Memory B cell (primary cell): ENCODE measurements at regions not wholly inside any gene's neighbourhood (a gene's known extent, or its start where the extent isn't known, plus 50 kb on each side); places are given as distances from the start of the nearest gene placed in this dataset.

Experiments used
- ATAC-seq: fragments of 150-1000 bp; cut with Tn5 transposase; 2 replicates; pipeline ENCODE4 v1.10.0; 2021; ENCODE audit warnings: low read depth, mild to moderate bottlenecking, moderate library complexity
- DNase-seq, 2 donors: peaks; one replicate each; pipeline ENCODE4 v3.0.0; 2022; ENCODE audit warnings: low spot score in 2 of 2
- H3K27ac Mint-ChIP-seq: one replicate; pipeline ENCODE4 v1.8.0; 2022; ENCODE audit warnings: mild to moderate bottlenecking, moderate library complexity, mixed read lengths
- H3K27me3 Mint-ChIP-seq: one replicate; pipeline ENCODE4 v1.8.0; 2022; ENCODE audit warnings: mixed read lengths
- H3K36me3 Mint-ChIP-seq: one replicate; pipeline ENCODE4 v1.8.0; 2022; ENCODE audit warnings: mild to moderate bottlenecking, mixed read lengths
- H3K4me1 Mint-ChIP-seq: one replicate; pipeline ENCODE4 v1.8.0; 2022; ENCODE audit warnings: mixed read lengths
- H3K4me3 Mint-ChIP-seq: one replicate; pipeline ENCODE4 v1.8.0; 2022; ENCODE audit warnings: mild to moderate bottlenecking, moderate library complexity, mixed read lengths
- H3K9me3 Mint-ChIP-seq: one replicate; pipeline ENCODE4 v1.8.0; 2022; ENCODE audit warnings: mixed read lengths

DNA sequence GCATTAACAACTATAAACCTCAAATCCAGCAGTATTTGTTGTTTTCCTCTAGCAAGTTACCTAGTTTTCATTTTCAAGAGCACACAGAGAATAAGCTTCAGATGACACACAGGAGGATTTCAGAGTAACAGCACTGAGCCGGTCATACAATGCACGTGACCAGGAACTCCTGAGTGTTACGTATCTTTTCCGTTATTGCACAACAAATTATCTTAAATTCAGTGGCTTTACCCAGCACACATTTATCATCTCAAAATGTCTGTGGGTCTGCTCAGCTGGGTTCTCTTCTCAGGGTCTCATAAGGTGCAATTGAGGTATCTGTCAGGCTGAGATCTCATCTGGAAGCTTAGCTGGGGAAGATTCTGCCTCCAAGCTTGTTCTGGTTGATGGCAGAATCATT lies 379.5 kb upstream of the KLHL29 start:
- ATAC-seq, result no peak
- Mint-ChIP-seq H3K27ac (no peak overlapping the region), H3K4me1 (no peaks in the 10 kb centered on the region), H3K27me3 (no peaks in the 10 kb centered on the region), H3K4me3 (no peak overlapping the region), H3K36me3 (no peaks in the 10 kb centered on the region), H3K9me3 (no peaks in the 10 kb centered on the region)
- DNase-seq, result no peak

DNA sequence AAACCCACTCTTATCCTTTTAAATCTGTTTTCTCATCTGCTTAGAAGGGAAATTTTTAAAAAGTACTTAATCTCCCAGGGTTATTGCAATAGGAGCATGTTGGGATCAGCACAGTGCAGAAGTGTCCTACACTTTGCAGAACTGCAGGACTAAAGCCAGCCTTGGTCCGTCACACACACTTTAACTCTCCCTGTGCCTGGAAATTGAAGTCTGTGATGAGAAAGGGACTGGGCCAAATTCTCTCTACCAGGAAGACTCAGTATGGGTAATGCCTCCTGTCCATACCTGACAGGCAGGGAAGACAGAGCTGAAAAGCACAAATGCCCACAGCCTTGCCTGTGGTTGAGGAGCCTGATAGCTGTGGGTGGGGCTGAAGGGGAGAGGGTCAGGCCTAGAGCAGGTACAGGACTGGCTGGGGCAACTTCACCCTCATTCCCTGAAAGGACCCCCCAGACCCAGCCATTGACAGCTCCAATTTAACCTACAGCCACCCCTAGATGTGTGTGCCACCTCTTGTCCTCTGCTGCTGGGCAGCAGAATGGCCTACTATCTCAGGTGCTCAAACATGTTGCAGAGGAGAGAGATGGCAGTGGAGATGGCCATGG lies 377.2 kb upstream of the KLHL29 start:
- H3K36me3 Mint-ChIP-seq, result no peaks in the 10 kb centered on the region
- no peak for DNase-seq

DNA sequence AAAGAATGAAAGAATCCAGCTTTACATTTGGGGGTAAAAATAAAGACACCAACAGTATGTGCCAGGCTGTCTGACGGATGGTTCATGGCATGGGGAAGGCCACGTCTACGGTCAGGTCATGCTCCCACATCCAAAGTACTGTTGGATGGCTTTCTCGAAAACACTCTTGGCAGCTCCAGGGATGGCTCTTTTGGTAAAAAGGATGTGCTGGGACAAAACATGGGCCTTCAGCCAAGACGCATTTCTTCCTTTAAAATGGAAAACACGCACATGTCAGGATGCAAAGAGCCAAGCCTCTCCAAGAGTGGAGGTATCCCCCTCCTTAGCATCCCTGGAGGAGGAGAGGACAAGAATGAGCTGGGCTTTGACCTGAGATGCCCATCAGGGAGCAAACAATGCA lies 376.5 kb upstream of the KLHL29 start:
- Mint-ChIP-seq H3K27ac (no peak overlapping the region), H3K27me3 (no peaks in the 10 kb centered on the region), H3K4me3 (no peak overlapping the region), H3K4me1 (no peaks in the 10 kb centered on the region), H3K9me3 (no peaks in the 10 kb centered on the region), H3K36me3 (no peaks in the 10 kb centered on the region)
- DNase-seq (no peak), ATAC-seq (no peak)

More for the DNA sequence above, 377.2 kb upstream of the KLHL29 start:
- no peaks in the 10 kb centered on the region for H3K9me3 Mint-ChIP-seq
- no peaks in the 10 kb centered on the region for H3K27me3 Mint-ChIP-seq
- H3K27ac Mint-ChIP-seq, result no peak overlapping the region
- ATAC-seq, result no peak
- no peaks in the 10 kb centered on the region for H3K4me1 Mint-ChIP-seq
- H3K4me3 Mint-ChIP-seq, result no peak overlapping the region

DNA sequence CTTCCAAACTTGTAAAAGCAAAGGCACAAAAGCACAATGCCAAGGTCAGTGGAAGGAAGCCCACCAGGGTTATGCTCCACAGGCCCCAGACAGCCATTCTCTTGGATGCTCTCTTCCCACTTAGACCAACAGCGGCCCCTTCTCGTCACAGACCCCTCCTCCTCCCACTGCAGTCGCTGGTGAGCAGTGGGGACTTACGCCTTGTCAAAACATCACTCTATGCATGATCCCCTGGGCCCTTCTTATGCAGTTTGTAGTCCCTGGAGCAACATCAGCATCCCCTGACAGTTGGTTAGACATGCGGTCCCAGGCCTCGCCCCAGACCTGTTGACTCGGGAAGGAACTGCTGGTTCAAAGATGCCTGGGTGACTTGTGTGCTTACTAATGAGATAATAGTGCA lies 376.0 kb upstream of the KLHL29 start:
- no peaks in the 10 kb centered on the region for H3K4me1 Mint-ChIP-seq
- no peaks in the 10 kb centered on the region for H3K27me3 Mint-ChIP-seq
- H3K4me3 Mint-ChIP-seq, result no peak overlapping the region
- H3K9me3 Mint-ChIP-seq, result no peaks in the 10 kb centered on the region
- DNase-seq (no peak), ATAC-seq (no peak)
- no peak overlapping the region for H3K27ac Mint-ChIP-seq
- H3K36me3 Mint-ChIP-seq, result no peaks in the 10 kb centered on the region

DNA sequence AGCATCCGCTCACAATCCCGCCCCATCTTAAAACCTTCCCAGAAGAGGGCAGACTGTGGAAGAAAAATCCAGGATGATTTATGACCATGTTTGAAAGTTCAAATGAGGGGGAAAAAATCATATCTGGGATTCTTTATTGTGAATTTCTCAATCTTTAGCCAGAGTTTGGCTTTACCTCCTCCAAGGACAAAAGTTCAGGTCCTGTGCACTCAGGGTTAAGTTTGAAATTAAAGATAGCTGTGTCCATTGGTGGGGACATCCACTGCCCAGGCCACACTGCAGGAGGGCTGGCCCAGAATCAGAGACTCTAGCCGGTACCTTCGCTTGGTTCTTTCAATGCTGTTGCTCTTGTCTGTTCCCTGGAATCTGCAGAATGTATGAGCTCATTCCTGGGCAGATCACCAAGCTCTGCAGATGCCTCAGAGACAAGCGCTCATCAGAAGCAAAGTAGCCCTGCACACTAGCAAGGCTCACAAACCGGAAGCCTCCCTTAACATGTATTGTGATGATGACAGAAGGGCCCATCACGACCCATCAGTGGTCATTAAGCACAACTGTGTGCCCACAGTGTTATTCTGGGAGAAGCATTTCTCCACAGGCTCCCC lies 375.3 kb upstream of the KLHL29 start:
- H3K9me3 Mint-ChIP-seq, result no peaks in the 10 kb centered on the region
- H3K4me3 Mint-ChIP-seq, result no peak overlapping the region
- no peaks in the 10 kb centered on the region for H3K27me3 Mint-ChIP-seq
- no peaks in the 10 kb centered on the region for H3K36me3 Mint-ChIP-seq
- no peaks in the 10 kb centered on the region for H3K4me1 Mint-ChIP-seq
- no peak overlapping the region for H3K27ac Mint-ChIP-seq
- ATAC-seq (no peak), DNase-seq (no peak)

DNA sequence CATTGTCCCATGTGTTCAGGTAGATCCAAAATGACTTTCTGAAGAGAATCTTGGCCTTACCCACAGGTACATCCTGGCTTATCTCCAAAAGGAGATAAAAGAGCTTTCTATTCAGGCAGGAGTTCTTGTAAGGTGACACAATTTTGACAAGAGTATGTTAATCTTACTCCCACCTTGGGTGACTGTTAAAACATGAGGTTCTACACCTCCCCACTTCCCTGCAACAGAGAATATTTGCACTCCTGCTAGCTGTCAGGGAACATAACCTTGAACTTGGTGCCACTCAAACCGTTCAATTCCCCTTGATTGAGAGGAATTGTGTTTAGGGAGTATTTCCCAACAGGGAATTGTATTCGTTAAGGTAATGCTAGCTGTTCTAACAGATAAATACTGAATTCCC lies 372.5 kb upstream of the KLHL29 start:
- peaks cover 2% of the 10 kb centered on the region for H3K27me3 Mint-ChIP-seq
- no peak overlapping the region for H3K4me3 Mint-ChIP-seq
- no peaks in the 10 kb centered on the region for H3K36me3 Mint-ChIP-seq
- no peak overlapping the region for H3K27ac Mint-ChIP-seq
- H3K4me1 Mint-ChIP-seq, result no peaks in the 10 kb centered on the region
- peaks cover 1% of the 10 kb centered on the region for H3K9me3 Mint-ChIP-seq
- ATAC-seq (no peak), DNase-seq (no peak)

DNA sequence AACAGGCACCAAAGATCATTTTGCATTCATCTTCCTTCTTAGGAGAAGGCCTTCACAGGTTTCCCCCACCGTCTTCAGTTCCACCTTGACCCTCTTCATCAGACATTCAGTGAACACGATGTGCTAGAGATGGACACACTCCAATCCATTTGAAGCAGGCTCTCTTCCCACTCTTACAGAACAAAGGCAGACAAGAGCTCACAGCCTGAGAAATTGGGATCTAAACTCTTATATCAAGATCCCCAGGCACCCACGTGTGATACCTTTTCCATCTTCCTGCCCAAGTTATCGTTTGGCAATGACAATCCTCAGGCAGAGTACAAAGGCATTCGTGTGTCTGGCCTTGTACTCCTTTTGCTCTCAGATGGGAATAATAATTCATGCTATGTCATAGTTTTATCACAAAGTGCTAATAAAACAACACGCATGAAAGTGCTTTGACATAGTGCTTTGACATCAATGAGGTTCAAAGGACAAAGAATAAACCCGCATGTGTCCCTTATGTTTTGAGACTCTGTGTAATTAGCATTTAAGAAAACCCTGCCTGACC lies 369.3 kb upstream of the KLHL29 start:
- Mint-ChIP-seq H3K4me1 (no peaks in the 10 kb centered on the region), H3K36me3 (no peaks in the 10 kb centered on the region)

DNA sequence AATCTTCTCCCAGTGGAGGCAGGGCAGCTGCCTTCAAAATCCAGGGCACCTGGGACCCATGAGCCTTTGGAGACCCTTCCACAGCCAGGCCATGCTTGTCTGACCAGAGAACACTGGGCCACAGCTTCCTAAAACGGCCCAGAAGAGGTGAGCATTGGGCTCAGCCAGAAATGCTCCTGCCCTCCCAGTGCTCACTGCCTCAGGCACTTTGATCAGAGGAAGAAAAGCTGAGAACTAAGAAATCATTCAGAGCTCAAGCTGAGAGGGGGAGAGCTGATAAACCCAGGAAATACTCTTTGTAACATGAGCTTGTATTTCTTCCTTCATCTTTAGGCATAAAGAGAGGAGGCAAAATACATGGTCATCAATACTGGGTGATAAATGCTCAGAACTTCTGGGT lies 365.5 kb upstream of the KLHL29 start:
- Mint-ChIP-seq H3K36me3 (no peaks in the 10 kb centered on the region), H3K27ac (no peak overlapping the region)

More for the DNA sequence above, 369.3 kb upstream of the KLHL29 start:
- H3K27me3 Mint-ChIP-seq, result peaks cover 2% of the 10 kb centered on the region
- H3K27ac Mint-ChIP-seq, result no peak overlapping the region
- H3K9me3 Mint-ChIP-seq, result peaks cover 1% of the 10 kb centered on the region
- no peak for DNase-seq
- H3K4me3 Mint-ChIP-seq, result no peak overlapping the region
- no peak for ATAC-seq

DNA sequence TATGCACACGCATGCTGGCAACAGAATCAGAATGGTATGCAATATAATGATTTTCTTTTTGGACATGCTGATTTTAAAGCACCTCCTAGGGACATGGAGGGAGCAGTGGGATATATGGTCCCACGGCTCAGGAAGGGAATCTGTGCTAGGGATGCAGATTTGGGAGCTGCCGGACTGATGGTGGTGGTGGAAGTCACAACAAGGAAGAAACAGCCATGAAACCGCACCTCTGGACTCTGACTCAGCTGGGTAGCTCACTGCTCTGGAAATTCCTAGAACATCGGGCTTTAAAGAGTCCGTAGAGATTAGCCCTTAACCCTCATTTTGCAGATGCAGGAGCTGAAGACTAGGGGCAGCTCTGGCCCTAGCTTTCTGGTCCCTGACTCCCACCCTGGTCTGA lies 364.3 kb upstream of the KLHL29 start:
- ATAC-seq (no peak), DNase-seq (no peak)
- Mint-ChIP-seq H3K4me1 (no peaks in the 10 kb centered on the region), H3K9me3 (peaks cover 1% of the 10 kb centered on the region), H3K27me3 (no peaks in the 10 kb centered on the region), H3K27ac (no peak overlapping the region), H3K4me3 (no peak overlapping the region), H3K36me3 (no peaks in the 10 kb centered on the region)

More for the DNA sequence above, 365.5 kb upstream of the KLHL29 start:
- peaks cover 1% of the 10 kb centered on the region for H3K9me3 Mint-ChIP-seq
- H3K27me3 Mint-ChIP-seq, result peaks cover 2% of the 10 kb centered on the region
- ATAC-seq, result no peak
- H3K4me1 Mint-ChIP-seq, result no peaks in the 10 kb centered on the region
- no peak overlapping the region for H3K4me3 Mint-ChIP-seq
- DNase-seq, result no peak

DNA sequence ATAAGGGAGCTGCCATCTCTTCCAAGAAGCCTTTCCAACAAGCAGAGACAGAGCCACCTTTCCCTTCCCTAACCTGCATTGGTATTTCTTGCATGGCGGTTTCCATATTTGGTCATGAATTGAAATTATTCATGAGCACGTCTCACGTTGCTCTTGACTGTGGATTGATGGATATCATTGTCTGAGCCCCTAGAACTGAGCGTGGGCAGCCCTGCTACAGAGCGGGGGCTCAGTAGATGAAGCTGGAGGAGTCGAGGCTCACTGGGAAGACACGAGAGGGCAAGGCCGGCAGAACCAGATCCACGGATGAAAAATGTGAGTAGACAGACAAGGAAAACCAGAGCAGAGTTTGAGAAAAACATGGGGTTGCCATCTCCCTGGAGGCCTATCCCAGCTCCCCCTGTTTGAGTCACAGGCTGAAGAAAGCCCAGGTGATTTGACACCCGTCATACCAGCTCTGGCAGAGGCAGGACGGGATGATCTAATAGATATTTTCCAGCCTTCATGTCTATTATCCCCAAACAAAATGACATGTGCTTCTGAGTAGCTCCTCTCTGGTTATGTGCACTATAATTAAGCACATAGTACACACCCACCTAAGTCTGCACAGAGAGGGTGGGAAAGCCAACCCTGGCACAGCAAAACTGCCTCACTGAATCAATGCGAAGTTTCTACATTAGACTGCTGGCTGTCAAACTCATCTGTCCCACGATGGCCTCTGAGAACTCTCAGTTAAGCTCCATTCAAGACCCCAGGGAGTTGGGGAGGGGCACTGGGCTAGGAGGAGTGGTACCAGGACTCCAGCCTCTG lies 363.5 kb upstream of the KLHL29 start:
- H3K4me3 Mint-ChIP-seq, result no peak overlapping the region
- DNase-seq (no peak), ATAC-seq (no peak)
- no peaks in the 10 kb centered on the region for H3K36me3 Mint-ChIP-seq
- peaks cover 1% of the 10 kb centered on the region for H3K9me3 Mint-ChIP-seq
- H3K27ac Mint-ChIP-seq, result no peak overlapping the region
- no peaks in the 10 kb centered on the region for H3K27me3 Mint-ChIP-seq
- H3K4me1 Mint-ChIP-seq, result no peaks in the 10 kb centered on the region

DNA sequence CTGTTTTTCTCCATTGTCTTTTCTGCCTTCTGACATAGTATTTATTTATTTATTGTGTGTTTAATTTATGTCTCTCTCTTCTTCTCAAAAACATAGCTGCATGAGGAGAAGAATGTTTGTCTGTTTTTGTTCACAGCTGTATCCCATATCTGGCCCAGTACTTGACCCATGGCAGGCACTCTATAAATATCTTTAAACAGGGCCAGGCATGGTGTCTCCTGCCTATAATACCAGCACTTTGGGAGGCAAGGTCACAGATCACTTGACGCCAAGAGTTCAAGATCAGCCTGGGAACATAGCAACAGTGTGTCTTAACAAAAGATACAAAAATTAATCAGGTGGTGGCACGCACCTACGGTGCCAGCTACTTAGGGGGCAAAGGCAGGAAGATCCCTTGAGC lies 361.3 kb upstream of the KLHL29 start:
- Mint-ChIP-seq H3K4me3 (no peak overlapping the region), H3K4me1 (no peaks in the 10 kb centered on the region), H3K27me3 (peaks cover 3% of the 10 kb centered on the region), H3K9me3 (no peaks in the 10 kb centered on the region), H3K27ac (no peak overlapping the region), H3K36me3 (no peaks in the 10 kb centered on the region)
- DNase-seq (no peak), ATAC-seq (no peak)

DNA sequence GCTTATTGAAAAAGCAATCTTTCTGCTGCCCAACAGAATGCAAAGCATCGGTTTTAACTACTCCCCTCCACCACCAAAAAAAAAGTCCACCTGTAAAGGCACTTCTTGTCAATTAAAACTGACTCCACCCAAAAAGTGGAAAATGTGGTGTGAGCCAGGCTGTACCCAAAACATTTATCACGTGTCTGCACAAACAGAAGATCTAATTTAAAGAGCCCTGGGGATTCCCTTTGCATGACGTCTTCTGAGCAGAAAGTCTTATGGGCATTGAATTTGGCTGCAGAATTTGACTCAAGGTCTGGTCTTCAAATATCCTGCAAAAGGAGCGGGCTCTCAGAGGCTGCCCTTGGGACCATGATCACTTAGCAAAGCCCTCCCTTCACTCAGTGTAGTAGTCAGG lies 358.3 kb upstream of the KLHL29 start:
- H3K27ac Mint-ChIP-seq, result no peak overlapping the region
- ATAC-seq (no peak), DNase-seq (no peak)
- H3K4me3 Mint-ChIP-seq, result no peak overlapping the region
- no peaks in the 10 kb centered on the region for H3K36me3 Mint-ChIP-seq
- no peaks in the 10 kb centered on the region for H3K9me3 Mint-ChIP-seq
- H3K27me3 Mint-ChIP-seq, result peaks cover 3% of the 10 kb centered on the region
- H3K4me1 Mint-ChIP-seq, result no peaks in the 10 kb centered on the region

DNA sequence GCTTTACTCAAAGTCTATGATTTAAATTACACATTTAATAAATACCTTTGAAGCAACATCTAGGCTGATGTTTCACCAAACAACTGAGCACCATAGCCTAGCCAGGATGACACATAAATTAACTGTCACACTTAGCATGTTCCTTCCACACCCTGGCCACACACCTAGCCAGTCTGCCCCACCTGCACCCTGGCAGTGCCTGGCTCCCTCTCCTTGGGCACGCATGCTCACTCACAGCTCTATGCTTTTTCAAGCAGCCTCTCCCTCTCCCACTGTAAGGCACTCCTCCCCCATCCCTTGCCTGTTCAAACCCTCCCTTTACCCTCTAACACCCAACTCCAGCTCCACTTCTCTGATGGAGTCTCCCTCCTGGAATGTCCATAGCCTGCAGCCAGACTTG lies 357.6 kb upstream of the KLHL29 start:
- Mint-ChIP-seq H3K27ac (no peak overlapping the region), H3K4me3 (no peak overlapping the region), H3K36me3 (no peaks in the 10 kb centered on the region), H3K4me1 (no peaks in the 10 kb centered on the region), H3K27me3 (peaks cover 5% of the 10 kb centered on the region), H3K9me3 (peaks cover 1% of the 10 kb centered on the region)
- DNase-seq, result no peak
- no peak for ATAC-seq

DNA sequence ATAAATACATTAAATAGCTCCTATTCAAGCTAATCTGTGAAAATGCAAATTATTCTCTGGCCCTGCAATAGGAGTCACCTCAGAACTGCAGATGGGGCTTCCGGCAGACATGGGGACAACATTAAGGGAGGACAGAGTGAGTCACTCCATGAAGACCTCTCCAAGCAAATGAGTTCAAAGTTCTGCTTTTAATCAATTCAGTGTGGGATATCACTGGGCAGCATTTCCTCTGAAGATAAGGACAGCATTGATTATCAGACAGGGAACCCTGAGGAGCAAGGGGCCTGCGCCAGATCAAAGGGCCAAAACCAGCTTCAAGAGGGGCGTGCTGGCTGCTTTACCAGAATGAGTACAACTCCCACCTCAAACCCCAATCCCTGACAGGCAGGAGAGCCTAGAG lies 356.9 kb upstream of the KLHL29 start:
- H3K27ac Mint-ChIP-seq, result no peak overlapping the region
- no peak for DNase-seq
- H3K4me1 Mint-ChIP-seq, result no peaks in the 10 kb centered on the region
- no peaks in the 10 kb centered on the region for H3K36me3 Mint-ChIP-seq
- no peak overlapping the region for H3K4me3 Mint-ChIP-seq
- no peak for ATAC-seq
- H3K9me3 Mint-ChIP-seq, result peaks cover 1% of the 10 kb centered on the region
- H3K27me3 Mint-ChIP-seq, result peaks cover 5% of the 10 kb centered on the region
